ENCODE measurements at regions not wholly inside any gene's neighbourhood (a gene's known extent, or its start where the extent isn't known, plus 50 kb on each side); places are given as distances from the start of the nearest gene placed in this dataset.
"Not testable (repeated sequence)": the region's sequence is repeated elsewhere in the genome, so short reads cannot be mapped to it uniquely, and the experiment has no call there.

DNA sequence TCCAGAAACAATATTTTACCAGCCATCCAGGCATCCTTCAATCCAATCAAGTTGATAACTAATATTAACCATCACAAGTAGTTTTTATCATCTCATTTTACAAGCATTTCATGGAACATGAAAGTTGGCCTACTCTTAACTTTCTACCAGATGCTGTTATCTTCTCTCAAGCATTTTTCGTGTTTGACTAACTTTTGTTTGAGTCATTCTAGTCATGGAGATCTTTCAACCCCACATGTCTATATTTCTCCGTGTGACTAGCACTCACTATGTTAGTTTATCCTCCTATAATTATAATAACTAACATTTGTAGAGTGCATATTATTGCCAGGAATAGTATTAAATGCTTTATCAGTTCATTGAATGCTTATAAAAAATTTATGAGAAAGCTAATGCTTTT lies 307.0 kb upstream of the CWC22 start:
- DNase-seq, result no peak

DNA sequence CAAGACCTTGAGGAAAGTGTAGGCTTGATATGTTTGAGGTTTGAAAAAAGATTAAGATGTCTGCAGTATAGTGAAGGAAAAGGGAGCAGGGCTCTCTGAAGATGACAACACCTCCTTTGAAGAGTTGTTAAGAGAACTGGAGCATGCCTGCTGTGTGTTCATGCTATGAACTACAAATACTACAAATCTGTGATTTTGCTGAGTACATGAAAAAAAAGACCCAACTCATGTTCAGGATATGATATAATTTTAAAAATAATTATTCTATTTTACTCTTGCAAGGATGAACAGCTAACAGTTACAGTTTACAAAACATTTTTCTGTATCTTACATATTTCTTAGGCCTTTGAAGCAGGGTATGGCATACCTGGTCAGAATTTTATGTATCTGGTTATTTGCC lies 305.4 kb upstream of the CWC22 start:
- DNase-seq, result no peak

DNA sequence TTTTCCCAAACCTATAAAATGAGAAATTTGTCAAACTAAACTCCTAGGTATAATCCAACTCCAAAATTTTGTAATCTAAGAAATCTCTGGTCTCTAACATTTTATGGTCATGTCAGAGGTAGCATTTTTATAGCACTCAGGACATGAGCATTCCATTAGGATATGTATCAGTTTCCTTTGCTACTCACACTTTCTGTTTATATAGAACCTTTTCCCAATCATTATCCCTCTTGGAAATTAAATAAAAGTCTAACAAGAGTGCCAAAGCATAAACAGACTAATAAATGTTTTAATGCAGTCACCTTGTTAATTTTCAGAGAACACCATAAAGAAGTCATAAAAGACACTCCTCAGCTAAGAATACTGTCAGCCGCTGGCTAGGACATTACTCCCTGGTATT lies 300.0 kb upstream of the CWC22 start:
- DNase-seq, result no peak

DNA sequence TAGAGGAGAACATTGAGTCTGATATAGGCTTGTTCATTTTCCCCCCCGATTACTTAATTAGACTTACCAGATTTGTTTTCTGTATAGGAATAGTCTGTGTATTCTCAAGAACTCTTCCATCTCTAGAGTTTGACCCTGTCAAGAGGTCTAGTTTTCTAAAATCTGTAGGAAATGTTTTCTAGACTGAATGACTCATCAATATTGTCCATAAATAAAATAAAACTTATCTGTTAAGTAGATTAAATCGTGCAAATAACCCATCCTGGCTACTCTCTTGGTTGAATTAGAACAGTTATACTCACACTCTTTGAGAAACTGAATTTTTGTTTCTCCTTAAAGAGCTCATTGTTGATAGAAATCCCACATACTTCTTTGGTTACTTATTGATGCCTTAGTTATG lies 299.2 kb upstream of the CWC22 start:
- no peak for DNase-seq

DNA sequence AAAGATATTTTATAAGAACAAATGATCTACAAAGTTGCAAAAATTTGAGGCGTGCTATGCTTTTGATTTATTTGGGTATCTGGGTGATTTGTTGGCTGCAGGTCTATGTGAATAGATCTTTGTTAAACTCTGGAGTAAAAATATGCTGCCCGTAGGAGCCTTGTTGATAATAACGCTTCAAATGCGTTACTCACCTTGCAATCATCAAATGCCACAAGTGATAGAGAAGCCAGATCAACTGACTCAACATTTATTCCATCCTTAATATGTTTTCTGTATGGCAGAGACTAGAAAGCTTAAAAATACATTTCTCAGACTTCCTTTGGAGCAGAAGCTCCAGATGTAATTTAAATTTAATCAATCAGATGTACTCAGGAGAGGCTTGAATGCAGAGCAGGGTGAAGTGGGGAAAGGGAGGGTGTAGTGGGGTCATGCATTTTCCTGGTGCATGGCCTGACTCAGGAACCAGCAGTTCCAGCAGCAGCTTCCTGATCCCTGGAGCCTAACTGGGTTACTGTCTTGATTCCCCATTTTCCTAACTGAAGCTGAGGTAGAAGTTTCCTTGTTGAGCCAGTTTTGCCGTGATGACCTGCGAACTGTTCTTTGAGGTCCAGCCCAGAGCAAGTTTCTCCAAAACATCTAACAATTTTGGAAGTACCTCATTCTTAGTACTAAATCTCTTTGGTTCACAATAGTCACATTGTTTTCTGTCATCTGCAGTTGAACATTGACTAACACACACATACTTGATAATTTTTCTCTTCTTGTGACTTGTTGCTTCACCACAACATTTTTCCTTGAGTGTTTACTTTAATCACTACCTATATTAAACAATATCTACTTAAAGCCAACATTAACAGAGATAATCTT lies 284.7 kb upstream of the CWC22 start:
- DNase-seq, result no peak

DNA sequence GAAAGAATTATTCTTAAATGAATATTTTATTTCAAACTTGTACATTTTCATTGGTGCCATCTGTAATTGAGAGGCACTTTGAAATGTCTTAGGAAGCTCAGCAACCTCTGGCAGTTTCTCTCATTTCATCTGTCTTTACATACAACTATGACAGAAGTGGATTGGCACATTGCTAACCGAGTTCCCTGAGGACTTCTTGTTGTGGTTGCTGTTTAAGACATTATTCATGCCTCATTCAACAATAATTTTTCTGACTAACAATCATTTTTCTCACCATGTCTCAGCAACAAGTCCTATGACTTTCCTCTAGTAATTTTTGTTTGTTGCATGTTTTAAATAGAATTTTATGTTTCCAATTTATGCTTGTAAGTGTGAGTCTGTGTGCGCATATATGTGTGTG lies 284.0 kb upstream of the CWC22 start:
- DNase-seq, result no peak

DNA sequence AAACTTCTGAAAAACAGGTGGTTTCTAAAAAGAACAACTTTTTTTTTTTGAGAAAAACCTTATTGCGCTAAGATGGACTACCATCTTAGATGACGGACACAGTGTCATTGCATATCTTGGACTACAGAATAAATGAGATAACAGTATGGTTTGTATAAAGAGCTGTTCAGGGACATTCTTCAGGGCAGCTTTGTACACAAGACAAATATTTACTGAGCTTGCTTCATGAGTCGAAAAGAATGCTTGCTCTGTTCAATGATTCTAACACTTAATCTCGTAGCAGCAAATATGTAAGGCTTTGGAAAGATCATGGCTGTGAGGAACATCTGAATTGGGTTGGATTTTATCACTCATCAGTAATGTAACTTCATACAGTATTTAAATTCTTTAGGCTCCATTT lies 282.5 kb upstream of the CWC22 start:
- DNase-seq, result no peak

DNA sequence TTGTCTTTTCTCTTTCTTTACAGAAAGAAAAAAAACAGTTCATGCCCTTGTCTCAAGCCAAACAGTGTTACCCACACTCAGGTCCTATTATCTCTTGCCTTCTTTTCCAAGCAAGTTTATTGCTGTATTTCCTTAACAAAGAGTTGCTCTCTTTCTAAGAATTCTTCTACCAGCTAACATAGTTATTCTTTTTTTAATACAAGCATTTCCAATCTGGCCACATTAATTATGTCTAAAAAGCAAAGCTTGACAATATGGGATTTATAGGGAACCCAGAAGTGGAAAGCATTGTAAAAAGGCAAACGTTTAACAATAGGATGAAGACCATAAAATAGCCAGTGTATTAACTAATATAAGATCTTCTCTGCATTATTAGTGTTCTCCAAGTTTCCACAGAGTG lies 272.5 kb upstream of the CWC22 start:
- no peak for DNase-seq

DNA sequence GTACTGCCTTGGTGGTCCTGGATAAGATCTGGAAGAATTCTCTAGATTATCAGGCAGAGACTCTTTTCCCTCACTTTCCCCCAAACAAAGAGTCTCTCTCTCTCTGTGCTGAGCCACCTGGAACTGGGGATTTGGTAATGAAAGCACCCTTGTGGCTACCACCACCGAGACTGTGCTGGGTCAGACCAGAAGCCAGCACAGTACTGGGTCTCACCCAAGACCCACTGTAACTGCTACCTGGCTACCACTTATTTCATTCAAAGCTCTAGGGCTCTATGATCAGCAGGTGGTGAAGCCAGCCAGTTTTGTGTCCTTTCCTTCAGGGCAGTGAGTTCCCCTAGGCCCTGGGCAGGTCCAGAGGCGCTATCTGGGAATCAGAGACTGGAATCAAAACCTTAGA lies 269.6 kb upstream of the CWC22 start:
- no peak for DNase-seq

DNA sequence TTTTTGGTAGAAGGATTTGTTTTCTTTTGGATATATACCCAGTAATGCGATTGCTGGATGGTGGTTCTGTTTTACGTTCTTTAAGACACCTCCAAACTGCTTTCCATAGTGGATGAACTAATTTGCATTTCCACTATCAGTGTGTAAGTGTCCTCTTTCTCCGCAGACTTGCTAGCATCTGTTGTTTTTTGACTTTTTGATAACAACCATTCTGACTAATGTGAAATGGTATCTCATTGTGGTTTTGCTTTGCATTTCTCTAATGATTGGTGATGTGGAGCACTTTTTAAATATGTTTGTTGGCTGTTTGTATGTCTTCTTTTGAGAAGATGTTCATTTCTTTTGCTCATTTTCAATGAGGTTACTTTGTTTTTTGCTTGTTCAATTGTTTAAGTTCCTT lies 260.9 kb upstream of the CWC22 start:
- no peak for DNase-seq

DNA sequence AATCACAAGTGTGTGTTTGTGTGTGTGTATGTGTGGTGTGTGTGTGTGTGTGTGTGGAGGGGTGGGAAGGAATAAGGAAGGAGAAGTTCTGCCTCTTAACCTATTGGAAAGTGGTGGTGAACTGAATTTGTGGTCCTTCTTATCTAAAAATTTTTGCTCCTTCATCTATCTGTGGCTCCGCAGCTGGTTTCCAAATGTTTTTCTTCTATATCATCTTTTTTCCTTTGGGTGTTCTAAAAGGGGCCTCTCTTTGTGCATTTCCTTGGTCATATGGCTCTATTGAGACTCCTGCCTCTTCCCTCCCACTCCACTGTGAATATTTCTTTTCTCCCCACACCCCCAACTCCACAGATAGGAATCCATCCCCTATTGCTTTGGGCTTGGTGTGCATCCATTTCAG lies 254.9 kb upstream of the CWC22 start:
- DNase-seq, result no peak

DNA sequence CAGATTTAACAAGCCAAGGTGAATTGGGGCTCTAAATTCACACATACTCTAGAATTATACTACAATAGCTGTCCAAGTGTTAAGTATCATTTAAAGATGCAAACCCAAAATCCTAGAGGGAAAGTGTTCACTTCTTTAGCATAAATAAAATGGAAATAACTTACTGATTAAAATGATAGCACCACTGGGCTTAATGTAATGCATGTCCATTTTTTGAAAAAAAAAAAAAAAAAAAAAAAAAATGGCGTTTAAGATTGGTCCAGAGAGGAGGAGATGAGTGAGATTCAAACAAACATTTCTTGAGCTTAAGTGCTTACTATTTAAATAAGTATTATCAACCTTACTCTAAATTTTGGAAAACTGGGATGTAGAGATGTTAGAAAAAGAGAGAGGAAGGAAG lies 251.5 kb upstream of the CWC22 start:
- no peak for DNase-seq

DNA sequence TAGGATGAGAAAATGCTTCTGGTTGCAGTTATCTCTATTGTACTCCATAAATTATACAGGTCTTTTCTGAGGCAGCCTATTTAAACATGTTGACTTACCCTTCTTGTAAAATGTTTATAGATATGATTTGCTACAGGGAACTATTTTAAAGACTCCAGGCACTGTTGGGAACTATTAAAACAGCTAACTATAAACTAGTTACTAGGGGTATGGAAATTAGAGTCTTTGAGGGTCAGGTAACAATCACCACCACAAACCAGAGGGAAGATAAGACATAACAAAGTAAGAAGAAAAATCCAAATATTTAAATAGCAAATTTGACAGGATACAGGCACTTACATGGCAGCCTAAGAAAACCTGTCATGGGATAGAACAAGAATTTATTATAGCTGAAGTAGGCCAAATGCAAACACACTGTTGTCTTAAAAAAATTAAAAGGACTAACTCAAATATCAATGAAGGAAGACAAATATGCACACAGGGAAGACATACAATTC lies 251.0 kb upstream of the CWC22 start:
- no peak for DNase-seq

DNA sequence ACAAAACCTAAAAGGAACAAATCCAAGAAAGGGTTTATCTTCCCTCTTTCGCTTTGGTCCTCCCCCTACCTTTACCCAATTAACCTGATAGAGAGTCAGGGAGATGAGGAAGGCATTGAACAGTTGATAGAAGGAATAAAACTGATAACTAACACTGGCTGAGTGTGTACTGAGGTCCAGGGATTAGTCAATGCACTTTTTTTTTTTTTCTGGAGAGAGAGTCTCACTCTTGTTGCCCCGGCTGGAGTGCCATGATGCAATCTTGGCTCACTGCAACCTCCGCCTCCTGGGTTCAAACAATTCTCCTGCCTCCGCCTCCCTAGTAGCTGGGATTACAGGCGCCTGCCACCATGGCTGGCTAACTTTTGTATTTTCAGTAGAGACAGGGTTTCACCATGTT lies 250.2 kb upstream of the CWC22 start:
- DNase-seq, result no peak

DNA sequence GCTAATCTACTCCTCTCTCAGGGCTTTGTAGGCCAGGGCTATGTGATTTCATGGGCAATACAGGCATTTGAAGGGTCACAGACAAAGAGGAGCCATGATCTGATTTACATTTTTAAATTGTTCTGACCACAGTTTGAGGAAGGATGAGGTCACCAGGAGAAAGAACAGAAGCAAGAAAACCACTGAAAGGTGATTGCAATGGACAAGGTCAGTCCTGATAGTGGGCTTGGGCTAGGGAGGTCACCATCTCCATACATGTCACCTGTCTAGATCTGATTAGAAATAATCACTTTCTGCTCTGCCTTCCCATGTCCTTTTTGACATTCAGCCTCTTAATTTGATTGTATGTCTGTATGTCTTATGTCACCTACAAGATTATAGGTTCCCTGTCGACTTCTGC lies 248.9 kb upstream of the CWC22 start:
- DNase-seq, result no peak

DNA sequence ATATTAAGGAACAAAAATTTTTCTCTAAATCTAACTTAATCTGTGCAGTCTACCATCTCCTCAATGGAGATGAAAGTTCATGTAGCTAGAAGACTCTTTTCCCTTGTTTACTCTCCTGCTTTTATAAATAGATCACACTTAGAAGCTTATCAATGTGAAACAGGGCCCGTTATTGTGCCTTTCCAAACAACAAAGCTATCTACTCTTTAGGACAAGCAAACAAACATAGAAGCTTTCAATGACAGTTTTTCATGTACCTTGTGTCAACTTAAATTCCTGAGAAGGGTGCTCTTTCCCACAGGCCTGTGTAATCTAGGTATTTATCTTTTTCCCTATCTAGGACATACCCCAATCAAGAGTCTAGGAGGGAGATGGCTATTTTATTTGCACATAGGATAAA lies 247.8 kb upstream of the CWC22 start:
- DNase-seq, result no peak

DNA sequence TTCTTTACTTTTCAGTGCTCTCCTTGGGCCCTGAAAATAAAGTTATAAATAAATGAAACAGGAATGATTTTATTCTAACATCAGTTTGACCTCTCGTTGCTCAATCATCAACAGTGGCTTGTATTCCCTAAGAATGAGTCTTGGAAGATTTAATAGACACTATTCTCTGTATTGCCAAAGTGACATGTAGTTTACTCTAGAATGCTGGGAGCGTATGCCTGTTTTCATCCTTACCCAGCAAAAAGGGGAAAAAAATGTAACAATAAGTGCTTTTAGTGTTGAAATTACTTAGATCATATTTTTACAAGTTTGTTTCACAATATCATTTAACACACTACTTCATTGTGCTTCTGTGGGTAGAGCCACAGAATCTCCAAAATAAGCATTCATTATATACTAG lies 240.6 kb upstream of the CWC22 start:
- DNase-seq, result no peak

DNA sequence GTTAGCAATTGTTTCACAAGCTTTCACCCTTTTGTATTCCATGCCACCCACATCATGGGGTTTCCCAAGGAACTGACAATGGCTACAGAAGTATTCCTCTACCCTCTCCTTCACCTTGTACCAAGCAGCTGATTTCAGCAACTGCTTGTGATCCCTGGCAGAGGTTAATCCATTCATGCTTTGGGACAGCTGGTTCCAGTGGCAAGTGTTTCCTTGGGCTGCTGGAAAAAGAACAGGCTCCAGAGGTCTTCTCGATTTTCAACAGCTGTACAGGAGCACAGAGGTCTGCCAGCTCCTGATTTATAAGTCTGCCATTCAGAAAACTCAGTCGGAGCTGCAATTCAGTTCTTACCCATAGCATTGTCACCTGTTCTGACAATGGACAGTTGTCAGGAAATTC lies 239.2 kb upstream of the CWC22 start:
- DNase-seq, result peak in 3 of 51 donors; percentile 1 to 4 (median 2)

DNA sequence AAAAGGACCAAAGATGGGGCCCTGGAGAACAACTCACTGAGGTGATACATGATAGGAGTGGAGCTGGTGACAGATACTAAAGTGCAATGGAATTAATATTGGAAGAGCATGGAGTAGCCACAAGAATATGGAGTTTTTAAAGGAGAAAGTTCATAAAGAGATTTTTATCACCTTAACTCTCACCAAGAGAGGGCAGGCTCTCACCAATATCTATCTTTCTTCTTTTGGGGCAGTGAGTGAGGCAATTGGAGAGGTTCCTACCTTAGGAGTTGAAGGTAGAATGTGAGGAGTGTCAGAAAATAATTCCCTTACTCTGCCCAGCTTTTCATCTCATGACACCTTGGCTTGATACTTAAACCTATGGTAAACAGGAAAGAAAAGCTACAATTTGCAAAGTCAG lies 233.7 kb upstream of the CWC22 start:
- no peak for DNase-seq

DNA sequence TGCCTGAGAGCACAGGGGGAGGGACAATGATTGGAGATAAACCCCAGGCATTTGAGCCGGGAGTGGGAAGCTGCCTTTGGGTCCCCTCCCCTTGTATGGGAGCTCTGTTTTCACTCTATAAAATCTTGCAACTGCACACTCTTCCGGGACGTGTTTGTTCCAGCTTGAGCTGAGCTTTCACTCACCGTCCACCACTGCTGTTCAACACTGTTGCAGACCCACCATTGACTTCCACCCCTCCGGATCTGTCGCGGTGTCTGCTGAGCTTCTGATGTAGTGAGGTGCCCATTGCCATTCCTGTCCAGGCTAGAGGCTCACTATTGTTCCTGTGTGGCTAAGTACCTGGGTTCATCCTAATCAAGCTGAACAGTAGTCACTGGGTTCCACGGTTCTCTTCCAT lies 231.6 kb upstream of the CWC22 start:
- no peak for DNase-seq

DNA sequence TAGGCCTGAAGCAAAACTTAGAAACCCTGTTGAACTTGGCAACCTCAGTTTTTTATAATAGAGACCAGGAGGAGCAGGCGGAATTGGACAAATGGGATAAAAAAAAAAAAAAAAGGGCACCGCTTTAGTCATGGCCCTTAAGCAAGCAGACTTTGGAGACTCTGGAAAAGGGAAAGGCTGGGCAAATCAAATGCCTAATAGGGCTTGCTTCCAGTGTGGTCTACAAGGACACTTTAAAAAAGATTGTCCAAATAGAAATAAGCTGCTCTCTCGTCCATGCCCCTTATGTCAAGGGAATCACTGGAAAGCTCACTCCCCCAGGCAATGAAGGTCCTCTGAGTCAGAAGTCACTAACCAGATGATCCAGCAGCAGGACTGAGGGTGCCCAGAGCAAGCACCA lies 229.0 kb upstream of the CWC22 start:
- DNase-seq, result not testable (repeated sequence)

DNA sequence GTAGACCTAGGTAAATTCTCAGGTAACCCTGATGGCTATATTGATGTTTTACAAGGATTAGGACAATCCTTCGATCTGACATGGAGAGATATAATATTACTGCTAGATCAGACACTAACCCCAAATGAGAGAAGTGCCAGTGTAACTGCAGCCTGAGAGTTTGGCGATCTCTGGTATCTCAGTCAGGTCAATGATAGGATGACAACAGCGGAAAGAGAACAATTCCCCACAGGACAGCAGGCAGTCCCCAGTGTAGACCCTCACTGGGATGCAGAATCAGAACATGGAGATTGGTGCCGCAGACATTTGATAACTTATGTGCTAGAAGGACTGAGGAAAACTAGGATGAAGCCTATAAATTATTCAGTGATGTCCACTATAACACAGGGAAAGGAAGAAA lies 228.4 kb upstream of the CWC22 start:
- not testable (repeated sequence) for DNase-seq

DNA sequence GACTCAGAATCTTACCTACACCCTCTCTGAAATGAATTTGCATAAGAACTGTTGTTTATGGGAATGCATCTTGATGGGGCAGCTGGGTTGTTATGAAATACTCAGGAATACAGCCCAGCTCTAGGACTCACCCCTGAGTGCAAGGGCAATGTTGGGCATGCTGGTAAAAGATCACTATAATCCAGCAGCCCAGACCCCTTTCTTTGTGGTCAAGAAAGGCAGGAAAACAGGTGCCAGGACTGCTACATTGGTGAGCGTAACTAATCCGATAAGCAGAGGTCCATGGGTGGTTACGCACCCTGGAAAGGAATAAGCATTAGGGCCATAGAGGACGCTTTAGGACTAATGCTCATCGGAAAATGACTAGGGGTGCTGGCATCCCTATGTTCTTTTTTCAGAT lies 227.9 kb upstream of the CWC22 start:
- DNase-seq, result not testable (repeated sequence)

DNA sequence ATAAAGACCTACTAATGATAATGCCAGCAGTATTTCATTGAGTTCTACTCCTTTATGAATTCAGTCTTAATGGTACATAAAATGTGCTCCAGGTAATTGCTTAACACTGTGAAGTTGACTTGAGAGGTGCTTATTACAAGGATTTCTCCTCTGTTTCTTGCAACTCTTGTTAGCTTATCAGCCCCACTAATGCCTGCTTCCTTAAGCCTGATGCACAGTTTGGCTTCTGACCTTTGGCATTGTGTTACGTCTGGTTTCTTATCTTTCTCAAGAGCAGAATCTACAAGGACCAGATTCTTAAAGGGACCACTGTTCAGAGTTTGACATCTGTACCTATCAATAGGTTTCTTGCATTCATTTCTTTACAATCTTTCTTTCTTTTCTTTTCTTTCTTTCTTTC lies 223.9 kb upstream of the CWC22 start:
- DNase-seq, result no peak

All from hypothalamus (tissue), 51 donors.